H9 (cell line): ENCODE measurements at regions not wholly inside any gene's neighbourhood (a gene's known extent, or its start where the extent isn't known, plus 50 kb on each side); places are given as distances from the start of the nearest gene placed in this dataset.

Experiments
- DNase-seq: peaks from one replicate; pipeline ENCODE4 v3.0.0-alpha.2; 2017
- H2AFZ ChIP-seq: one replicate; pipeline ENCODE4 v1.6.1; 2013; ENCODE audit warnings: mild to moderate bottlenecking, low read length, control low read depth, moderate library complexity
- H2AK5ac ChIP-seq: 2 replicates; pipeline ENCODE4 v1.6.1; 2013; ENCODE audit warnings: low read length, control low read depth, mixed read lengths; ENCODE audit not compliant: insufficient read length
- H2BK120ac ChIP-seq: one replicate; pipeline ENCODE4 v1.6.1; 2013; ENCODE audit warnings: low read depth, mild to moderate bottlenecking, low read length, control low read depth, inconsistent platforms; ENCODE audit not compliant: poor library complexity, severe bottlenecking
- H2BK12ac ChIP-seq: 2 replicates; pipeline ENCODE4 v1.6.1; 2013; ENCODE audit warnings: low read length, control low read depth, mixed read lengths, low read depth; ENCODE audit not compliant: insufficient read length
- H2BK15ac ChIP-seq: 2 replicates; pipeline ENCODE4 v1.6.1; 2013; ENCODE audit warnings: low read depth, low read length, control low read depth
- H2BK20ac ChIP-seq: one replicate; pipeline ENCODE4 v1.6.1; 2013; ENCODE audit warnings: low read depth, mild to moderate bottlenecking, low read length, control low read depth, inconsistent platforms; ENCODE audit not compliant: poor library complexity, severe bottlenecking
- H2BK5ac ChIP-seq: 2 replicates; pipeline ENCODE4 v1.6.1; 2013; ENCODE audit warnings: low read length, control low read depth, mixed read lengths; ENCODE audit not compliant: insufficient read length
- H3K14ac ChIP-seq: 2 replicates; pipeline ENCODE4 v1.6.1; 2013; ENCODE audit warnings: low read length, control low read depth; ENCODE audit not compliant: insufficient read depth
- H3K18ac ChIP-seq: 2 replicates; pipeline ENCODE4 v1.6.1; 2013; ENCODE audit warnings: low read depth, mild to moderate bottlenecking, mixed read lengths, low read length, control low read depth; ENCODE audit not compliant: insufficient read length
- H3K23ac ChIP-seq: 2 replicates; pipeline ENCODE4 v1.6.1; 2013; ENCODE audit warnings: low read length, control low read depth, mixed read lengths, low read depth; ENCODE audit not compliant: insufficient read length
- H3K23me2 ChIP-seq: 2 replicates; pipeline ENCODE4 v1.6.1; 2013; ENCODE audit warnings: low read depth, mild to moderate bottlenecking, mixed read lengths, low read length, control low read depth; ENCODE audit not compliant: insufficient read length, poor library complexity, severe bottlenecking
- H3K27ac ChIP-seq: 2 replicates; pipeline ENCODE4 v1.5.1; 2013; ENCODE audit warnings: low read length, control low read depth, mixed read lengths, low read depth; ENCODE audit not compliant: insufficient read length
- H3K27me3 ChIP-seq: 2 replicates; pipeline ENCODE4 v1.6.1; 2013; ENCODE audit warnings: low read length, control low read depth, inconsistent platforms; ENCODE audit not compliant: insufficient read depth
- H3K4ac ChIP-seq: 2 replicates; pipeline ENCODE4 v1.6.1; 2013; ENCODE audit warnings: low read depth, mild to moderate bottlenecking, control low read depth, inconsistent platforms, low read length, moderate library complexity
- H3K4me1 ChIP-seq: 2 replicates; pipeline ENCODE4 v1.6.1; 2013; ENCODE audit warnings: low read length, control low read depth, inconsistent platforms; ENCODE audit not compliant: insufficient read depth
- H3K4me2 ChIP-seq: 2 replicates; pipeline ENCODE4 v1.6.1; 2013; ENCODE audit warnings: low read length, control low read depth, mixed read lengths; ENCODE audit not compliant: insufficient read length, insufficient read depth
- H3K56ac ChIP-seq: 2 replicates; pipeline ENCODE4 v1.6.1; 2013; ENCODE audit warnings: low read depth, mild to moderate bottlenecking, mixed read lengths, low read length, control low read depth; ENCODE audit not compliant: insufficient read length
- H3K79me1 ChIP-seq: 2 replicates; pipeline ENCODE4 v1.6.1; 2013; ENCODE audit warnings: low read depth, mild to moderate bottlenecking, moderate library complexity, low read length, control low read depth, inconsistent platforms; ENCODE audit not compliant: insufficient read depth, poor library complexity, severe bottlenecking
- H3K79me2 ChIP-seq: 2 replicates; pipeline ENCODE4 v1.6.1; 2013; ENCODE audit warnings: low read length, control low read depth, inconsistent platforms; ENCODE audit not compliant: insufficient read depth
- H3K9ac ChIP-seq: 2 replicates; pipeline ENCODE4 v1.6.1; 2013; ENCODE audit warnings: low read length, control low read depth, mixed read lengths; ENCODE audit not compliant: insufficient read length; ENCODE audit errors: extremely low read depth
- H3K9me3 ChIP-seq: one replicate; pipeline ENCODE4 v1.6.1; 2013; ENCODE audit warnings: low read depth, low read length, inconsistent platforms; ENCODE audit not compliant: control insufficient read depth
- H3T11ph ChIP-seq: one replicate; pipeline ENCODE4 v1.6.1; 2013; ENCODE audit warnings: mild to moderate bottlenecking, low read length, control low read depth, inconsistent platforms
- H4K20me1 ChIP-seq: one replicate; pipeline ENCODE4 v1.6.1; 2013; ENCODE audit not compliant: control insufficient read depth, insufficient read length, insufficient read depth
- H4K5ac ChIP-seq: 2 replicates; pipeline ENCODE4 v1.6.1; 2013; ENCODE audit warnings: low read depth, mild to moderate bottlenecking, mixed read lengths, low read length, control low read depth; ENCODE audit not compliant: insufficient read length
- H4K8ac ChIP-seq: replicated peaks from 2 replicates; pipeline ENCODE4 v1.6.1; 2013; ENCODE audit warnings: low read length, control low read depth, mixed read lengths, low read depth; ENCODE audit not compliant: insufficient read length
- H4K91ac ChIP-seq: 2 replicates; pipeline ENCODE4 v1.6.1; 2013; ENCODE audit warnings: low read depth, mild to moderate bottlenecking, moderate library complexity, mixed read lengths, low read length, control low read depth; ENCODE audit not compliant: insufficient read length
- H3K27ac Mint-ChIP-seq, 3 experiments: 2 replicates in 2 of 3; 3 replicates in 1 of 3; pipeline ENCODE4 v1.8.0; 2020 to 2021; ENCODE audit warnings: mixed read lengths in 3 of 3, mild to moderate bottlenecking in 1 of 3, moderate library complexity in 1 of 3
- H3K27me3 Mint-ChIP-seq: 2 replicates; pipeline ENCODE4 v1.8.0; 2021; ENCODE audit warnings: low read depth, mild to moderate bottlenecking, moderate library complexity, mixed read lengths
- H3K36me3 Mint-ChIP-seq, 3 experiments: 2 replicates in 2 of 3; 3 replicates in 1 of 3; pipeline ENCODE4 v1.8.0; 2020 to 2021; ENCODE audit warnings: low read depth in 3 of 3, mixed read lengths in 3 of 3; ENCODE audit not compliant: insufficient read depth in 1 of 3
- H3K4me1 Mint-ChIP-seq, 2 experiments: 2 replicates each; pipeline ENCODE4 v1.8.0; 2020; ENCODE audit warnings: mixed read lengths in 2 of 2
- H3K4me3 Mint-ChIP-seq, 2 experiments: 2 replicates in 1 of 2; 3 replicates in 1 of 2; pipeline ENCODE4 v1.8.0; 2020 to 2021; ENCODE audit warnings: mild to moderate bottlenecking in 2 of 2, mixed read lengths in 2 of 2, moderate library complexity in 1 of 2
- H3K9me3 Mint-ChIP-seq, 2 experiments: 2 replicates in 1 of 2; 3 replicates in 1 of 2; pipeline ENCODE4 v1.8.0; 2020; ENCODE audit warnings: mild to moderate bottlenecking in 2 of 2, mixed read lengths in 2 of 2, moderate library complexity in 1 of 2
- WGBS: extraction: QIAGEN DNeasy Blood & Tissue Kit; methylation state at CpG from one replicate; pipeline ENCODE4 v1.1.7; 2013; ENCODE audit warnings: missing lambda C conversion rate, low lambda C conversion rate, mixed read lengths; ENCODE audit not compliant: insufficient read length; ENCODE audit errors: extremely low coverage; 5-methylcytosine and 5-hydroxymethylcytosine counted together
- TF ChIP-seq, protein P1 (sequence below): fragments of 200-600 bp; sonication (generic); conservative IDR thresholded peaks from 3 replicates; pipeline ENCODE4 v1.8.0; 2021; ENCODE audit warnings: antibody characterized with exemption, mild to moderate bottlenecking

DNA sequence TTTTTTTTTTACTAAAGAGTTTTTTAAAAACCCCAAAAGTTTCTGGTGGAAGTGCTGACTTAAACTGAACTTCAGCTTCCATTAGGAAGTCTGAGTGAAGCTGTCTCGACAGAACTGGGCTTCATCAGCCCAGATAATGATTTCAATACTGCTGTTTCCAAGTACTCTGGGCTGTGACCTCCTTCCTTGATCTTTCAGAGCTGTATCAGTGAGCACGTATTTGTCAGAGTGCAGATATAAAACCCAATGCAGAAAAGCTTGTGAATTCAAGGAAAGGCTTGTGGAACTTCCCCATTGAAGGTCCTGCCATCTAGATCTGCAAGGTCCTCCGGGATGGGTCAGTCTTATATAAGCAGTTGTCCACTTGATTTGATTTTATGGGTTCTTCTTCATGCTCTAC lies 50.1 kb upstream of the RGS21 start:
- no peak for DNase-seq
- Histone ChIP-seq H3K4ac (no peak overlapping the region), H2BK12ac (no peak overlapping the region), H2AK5ac (no peak overlapping the region), H3K23ac (no peak overlapping the region), H3K4me1 (no peaks in the 10 kb centered on the region), H4K91ac (no peak overlapping the region), H3K23me2 (no peaks in the 10 kb centered on the region), H3T11ph (no peak overlapping the region), H3K9ac (no peak overlapping the region), H2AFZ (no peak overlapping the region), H4K8ac (no peak overlapping the region), H3K9me3 (no peaks in the 10 kb centered on the region), H2BK15ac (no peak overlapping the region), H3K56ac (no peak overlapping the region), H4K5ac (no peak overlapping the region), H2BK5ac (no peak overlapping the region), H3K18ac (no peak overlapping the region), H3K14ac (no peak overlapping the region), H3K79me2 (no peaks in the 10 kb centered on the region), H3K79me1 (no peaks in the 10 kb centered on the region), H3K27ac (no peak overlapping the region), H2BK120ac (no peak overlapping the region), H3K4me2 (no peak overlapping the region), H2BK20ac (no peak overlapping the region), H4K20me1 (no peaks in the 10 kb centered on the region), H3K27me3 (no peaks in the 10 kb centered on the region)
- Mint-ChIP-seq H3K9me3 (no peaks in the 10 kb centered on the region), H3K27ac (no peak overlapping the region), H3K4me3 (no peak overlapping the region), H3K4me1 (no peaks in the 10 kb centered on the region), H3K27me3 (no peaks in the 10 kb centered on the region), H3K36me3 (no peaks in the 10 kb centered on the region)
- TF ChIP-seq, protein P1, sequence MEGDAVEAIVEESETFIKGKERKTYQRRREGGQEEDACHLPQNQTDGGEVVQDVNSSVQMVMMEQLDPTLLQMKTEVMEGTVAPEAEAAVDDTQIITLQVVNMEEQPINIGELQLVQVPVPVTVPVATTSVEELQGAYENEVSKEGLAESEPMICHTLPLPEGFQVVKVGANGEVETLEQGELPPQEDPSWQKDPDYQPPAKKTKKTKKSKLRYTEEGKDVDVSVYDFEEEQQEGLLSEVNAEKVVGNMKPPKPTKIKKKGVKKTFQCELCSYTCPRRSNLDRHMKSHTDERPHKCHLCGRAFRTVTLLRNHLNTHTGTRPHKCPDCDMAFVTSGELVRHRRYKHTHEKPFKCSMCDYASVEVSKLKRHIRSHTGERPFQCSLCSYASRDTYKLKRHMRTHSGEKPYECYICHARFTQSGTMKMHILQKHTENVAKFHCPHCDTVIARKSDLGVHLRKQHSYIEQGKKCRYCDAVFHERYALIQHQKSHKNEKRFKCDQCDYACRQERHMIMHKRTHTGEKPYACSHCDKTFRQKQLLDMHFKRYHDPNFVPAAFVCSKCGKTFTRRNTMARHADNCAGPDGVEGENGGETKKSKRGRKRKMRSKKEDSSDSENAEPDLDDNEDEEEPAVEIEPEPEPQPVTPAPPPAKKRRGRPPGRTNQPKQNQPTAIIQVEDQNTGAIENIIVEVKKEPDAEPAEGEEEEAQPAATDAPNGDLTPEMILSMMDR = no peak
- WGBS = no CpG with 5 or more reads among the region's 3 CpGs
